Activated CD8-positive, alpha-beta memory T cell treated with anti-CD3 and anti-CD28 coated beads for 1 hour (primary cell): ENCODE measurements at regions not wholly inside any gene's neighbourhood (a gene's known extent, or its start where the extent isn't known, plus 50 kb on each side); places are given as distances from the start of the nearest gene placed in this dataset.

Experiments used
- DNase-seq, 2 donors: peaks; one replicate each; pipeline ENCODE4 v3.0.0-alpha.2; 2020; ENCODE audit warnings: low read depth in 1 of 2; ENCODE audit errors: extremely low read depth in 1 of 2

- no peak for DNase-seq
Observed at GRCh38 chrX:13266641-13267345, 53.1 kb downstream of the ATXN3L start.

- no peak for DNase-seq
Observed at GRCh38 chrX:13265549-13266132, 54.2 kb downstream of the ATXN3L start.

- no peak for DNase-seq
Observed at GRCh38 chrX:13265111-13265510, 54.7 kb downstream of the ATXN3L start.

GRCh38 chrX:13263560-13264251 lies 56.1 kb downstream of the ATXN3L start:
- no peak for DNase-seq

- no peak for DNase-seq
Observed at GRCh38 chrX:13261348-13261747, 58.5 kb downstream of the ATXN3L start.

- DNase-seq, result no peak
Observed at GRCh38 chrX:13260598-13260997, 59.3 kb downstream of the ATXN3L start.

- DNase-seq, result no peak
Observed at GRCh38 chrX:13258725-13259124, 61.1 kb downstream of the ATXN3L start.

- DNase-seq, result no peak
Observed at GRCh38 chrX:13258052-13258444, 61.8 kb downstream of the ATXN3L start.

- DNase-seq, result no peak
Observed at GRCh38 chrX:13257223-13258051, 62.4 kb downstream of the ATXN3L start.

- no peak for DNase-seq
Observed at GRCh38 chrX:13256603-13257002, 63.2 kb downstream of the ATXN3L start.

GRCh38 chrX:13254870-13255269 lies 65.0 kb downstream of the ATXN3L start:
- no peak for DNase-seq

- no peak for DNase-seq
Observed at GRCh38 chrX:13254076-13254785, 65.6 kb downstream of the ATXN3L start.

GRCh38 chrX:13253223-13253622 lies 66.6 kb downstream of the ATXN3L start:
- no peak for DNase-seq

- DNase-seq, result no peak
Observed at GRCh38 chrX:13252726-13253125, 67.1 kb downstream of the ATXN3L start.

- no peak for DNase-seq
Observed at GRCh38 chrX:13250826-13251580, 68.8 kb downstream of the ATXN3L start.

GRCh38 chrX:13248867-13249486 lies 70.9 kb downstream of the ATXN3L start:
- no peak for DNase-seq

- DNase-seq, result no peak
Observed at GRCh38 chrX:13239272-13239671, 80.6 kb downstream of the ATXN3L start.

GRCh38 chrX:13235930-13236329 lies 83.9 kb downstream of the ATXN3L start:
- no peak for DNase-seq

GRCh38 chrX:13232484-13232883 lies 87.4 kb downstream of the ATXN3L start:
- no peak for DNase-seq

- no peak for DNase-seq
Observed at GRCh38 chrX:13226214-13226613, 93.6 kb downstream of the ATXN3L start.
